ENCODE measurements at regions not wholly inside any gene's neighbourhood (a gene's known extent, or its start where the extent isn't known, plus 50 kb on each side); places are given as distances from the start of the nearest gene placed in this dataset.

GRCh38 chr4:33566649-33567048, 2677.7 kb downstream of the ARAP2 start:
- no peaks in the 10 kb centered on the region for H3K9me3 Mint-ChIP-seq
- no peaks in the 10 kb centered on the region for H3K4me1 Mint-ChIP-seq
- no peak overlapping the region for H3K27ac Mint-ChIP-seq
- no peaks in the 10 kb centered on the region for H3K36me3 Mint-ChIP-seq
- no peak for ATAC-seq
- no peak overlapping the region for H3K4me3 Mint-ChIP-seq
- no peaks in the 10 kb centered on the region for H3K27me3 Mint-ChIP-seq

GRCh38 chr4:33577791-33578190, 2666.5 kb downstream of the ARAP2 start:
- no peaks in the 10 kb centered on the region for H3K4me1 Mint-ChIP-seq
- no peak overlapping the region for H3K27ac Mint-ChIP-seq
- H3K4me3 Mint-ChIP-seq = no peak overlapping the region
- no peaks in the 10 kb centered on the region for H3K27me3 Mint-ChIP-seq
- ATAC-seq = no peak
- peaks cover 9% of the 10 kb centered on the region for H3K9me3 Mint-ChIP-seq
- no peaks in the 10 kb centered on the region for H3K36me3 Mint-ChIP-seq

- no peaks in the 10 kb centered on the region for H3K27me3 Mint-ChIP-seq
- H3K4me3 Mint-ChIP-seq = no peak overlapping the region
- ATAC-seq = no peak
- no peaks in the 10 kb centered on the region for H3K36me3 Mint-ChIP-seq
- no peak overlapping the region for H3K27ac Mint-ChIP-seq
- no peaks in the 10 kb centered on the region for H3K4me1 Mint-ChIP-seq
- peaks cover 5% of the 10 kb centered on the region for H3K9me3 Mint-ChIP-seq
These were observed 2664.4 kb downstream of the ARAP2 start for GRCh38 chr4:33579951-33580350.

- Mint-ChIP-seq H3K9me3 (peaks cover 20% of the 10 kb centered on the region), H3K27ac (no peak overlapping the region), H3K27me3 (no peaks in the 10 kb centered on the region), H3K4me3 (no peak overlapping the region), H3K4me1 (no peaks in the 10 kb centered on the region), H3K36me3 (no peaks in the 10 kb centered on the region)
- no peak for ATAC-seq
These were observed 2651.6 kb downstream of the ARAP2 start for GRCh38 chr4:33592701-33593100.

- Mint-ChIP-seq H3K36me3 (no peaks in the 10 kb centered on the region), H3K9me3 (peaks cover 11% of the 10 kb centered on the region), H3K27ac (no peak overlapping the region), H3K4me1 (no peaks in the 10 kb centered on the region), H3K27me3 (no peaks in the 10 kb centered on the region), H3K4me3 (no peak overlapping the region)
- no peak for ATAC-seq
These were observed 2637.4 kb downstream of the ARAP2 start for GRCh38 chr4:33606951-33607350.

GRCh38 chr4:33616121-33616520, 2628.2 kb downstream of the ARAP2 start:
- Mint-ChIP-seq H3K9me3 (peaks cover 2% of the 10 kb centered on the region), H3K36me3 (no peaks in the 10 kb centered on the region), H3K27me3 (no peaks in the 10 kb centered on the region), H3K27ac (no peak overlapping the region), H3K4me1 (no peaks in the 10 kb centered on the region), H3K4me3 (no peak overlapping the region)
- no peak for ATAC-seq

- no peaks in the 10 kb centered on the region for H3K4me1 Mint-ChIP-seq
- H3K9me3 Mint-ChIP-seq = peaks cover 19% of the 10 kb centered on the region
- H3K4me3 Mint-ChIP-seq = no peak overlapping the region
- no peaks in the 10 kb centered on the region for H3K36me3 Mint-ChIP-seq
- H3K27ac Mint-ChIP-seq = no peak overlapping the region
- H3K27me3 Mint-ChIP-seq = no peaks in the 10 kb centered on the region
- ATAC-seq = no peak
These were observed 2618.6 kb downstream of the ARAP2 start for GRCh38 chr4:33625748-33626147.

- Mint-ChIP-seq H3K27me3 (no peaks in the 10 kb centered on the region), H3K4me3 (no peak overlapping the region), H3K4me1 (no peaks in the 10 kb centered on the region), H3K27ac (no peak overlapping the region), H3K9me3 (peaks cover 19% of the 10 kb centered on the region), H3K36me3 (no peaks in the 10 kb centered on the region)
- no peak for ATAC-seq
These were observed 2618.1 kb downstream of the ARAP2 start for GRCh38 chr4:33626221-33626620.

GRCh38 chr4:33628296-33628695, 2616.0 kb downstream of the ARAP2 start:
- ATAC-seq = no peak
- H3K27me3 Mint-ChIP-seq = no peaks in the 10 kb centered on the region
- H3K9me3 Mint-ChIP-seq = peaks cover 13% of the 10 kb centered on the region
- H3K27ac Mint-ChIP-seq = no peak overlapping the region
- H3K4me1 Mint-ChIP-seq = no peaks in the 10 kb centered on the region
- no peak overlapping the region for H3K4me3 Mint-ChIP-seq
- H3K36me3 Mint-ChIP-seq = no peaks in the 10 kb centered on the region

- no peaks in the 10 kb centered on the region for H3K36me3 Mint-ChIP-seq
- peaks cover 13% of the 10 kb centered on the region for H3K9me3 Mint-ChIP-seq
- ATAC-seq = no peak
- no peak overlapping the region for H3K27ac Mint-ChIP-seq
- H3K4me1 Mint-ChIP-seq = no peaks in the 10 kb centered on the region
- H3K4me3 Mint-ChIP-seq = no peak overlapping the region
- no peaks in the 10 kb centered on the region for H3K27me3 Mint-ChIP-seq
These were observed 2595.3 kb downstream of the ARAP2 start for GRCh38 chr4:33649015-33649414.

- no peak overlapping the region for H3K4me3 Mint-ChIP-seq
These were observed 2594.8 kb downstream of the ARAP2 start for GRCh38 chr4:33649471-33649870.

GRCh38 chr4:33650036-33650435, 2594.3 kb downstream of the ARAP2 start:
- no peaks in the 10 kb centered on the region for H3K4me1 Mint-ChIP-seq
- H3K36me3 Mint-ChIP-seq = no peaks in the 10 kb centered on the region
- no peak overlapping the region for H3K4me3 Mint-ChIP-seq
- no peak for ATAC-seq
- peaks cover 13% of the 10 kb centered on the region for H3K9me3 Mint-ChIP-seq
- H3K27me3 Mint-ChIP-seq = no peaks in the 10 kb centered on the region
- H3K27ac Mint-ChIP-seq = no peak overlapping the region

More at GRCh38 chr4:33649471-33649870, 2594.8 kb downstream of the ARAP2 start:
- Mint-ChIP-seq H3K36me3 (no peaks in the 10 kb centered on the region), H3K27ac (no peak overlapping the region), H3K9me3 (peaks cover 13% of the 10 kb centered on the region), H3K27me3 (no peaks in the 10 kb centered on the region), H3K4me1 (no peaks in the 10 kb centered on the region)
- ATAC-seq = no peak

- H3K4me3 Mint-ChIP-seq = no peak overlapping the region
- no peaks in the 10 kb centered on the region for H3K27me3 Mint-ChIP-seq
- peaks cover 14% of the 10 kb centered on the region for H3K9me3 Mint-ChIP-seq
- no peak for ATAC-seq
- no peak overlapping the region for H3K27ac Mint-ChIP-seq
- no peaks in the 10 kb centered on the region for H3K36me3 Mint-ChIP-seq
- H3K4me1 Mint-ChIP-seq = no peaks in the 10 kb centered on the region
These were observed 2585.3 kb downstream of the ARAP2 start for GRCh38 chr4:33658971-33659370.

GRCh38 chr4:33661636-33662035, 2582.7 kb downstream of the ARAP2 start:
- peaks cover 25% of the 10 kb centered on the region for H3K9me3 Mint-ChIP-seq
- no peak for ATAC-seq
- H3K4me1 Mint-ChIP-seq = no peaks in the 10 kb centered on the region
- H3K4me3 Mint-ChIP-seq = no peak overlapping the region
- no peaks in the 10 kb centered on the region for H3K27me3 Mint-ChIP-seq
- no peaks in the 10 kb centered on the region for H3K36me3 Mint-ChIP-seq
- no peak overlapping the region for H3K27ac Mint-ChIP-seq

GRCh38 chr4:33685939-33686338, 2558.4 kb downstream of the ARAP2 start:
- Mint-ChIP-seq H3K9me3 (peaks cover under 1% of the 10 kb centered on the region), H3K27me3 (no peaks in the 10 kb centered on the region), H3K36me3 (no peaks in the 10 kb centered on the region), H3K4me1 (no peaks in the 10 kb centered on the region), H3K27ac (no peak overlapping the region), H3K4me3 (no peak overlapping the region)
- no peak for ATAC-seq

GRCh38 chr4:33696041-33696440, 2548.3 kb downstream of the ARAP2 start:
- Mint-ChIP-seq H3K36me3 (no peaks in the 10 kb centered on the region), H3K4me3 (no peak overlapping the region), H3K9me3 (no peaks in the 10 kb centered on the region), H3K27me3 (no peaks in the 10 kb centered on the region), H3K4me1 (no peaks in the 10 kb centered on the region), H3K27ac (no peak overlapping the region)
- no peak for ATAC-seq

- ATAC-seq = no peak
- no peak overlapping the region for H3K4me3 Mint-ChIP-seq
- peaks cover 1% of the 10 kb centered on the region for H3K9me3 Mint-ChIP-seq
- no peaks in the 10 kb centered on the region for H3K27me3 Mint-ChIP-seq
- no peaks in the 10 kb centered on the region for H3K4me1 Mint-ChIP-seq
- no peaks in the 10 kb centered on the region for H3K36me3 Mint-ChIP-seq
- no peak overlapping the region for H3K27ac Mint-ChIP-seq
These were observed 2547.7 kb downstream of the ARAP2 start for GRCh38 chr4:33696586-33696985.

Measured in stimulated activated memory B cell treated with anti-CD40 and anti-IgM and Interleukin-4, amounts not matched to agents 10 μg/mL and 1 μg/mL and 100 μg/mL, for 72 hours (primary cell).